HepG2 (cell line): ENCODE measurements at regions not wholly inside any gene's neighbourhood (a gene's known extent, or its start where the extent isn't known, plus 50 kb on each side); places are given as distances from the start of the nearest gene placed in this dataset.

Experiments used
- ATAC-seq: fragments of 200-7000 bp; cut with Tn5 transposase; 3 replicates; pipeline ENCODE4 v1.9.1; 2020; ENCODE audit warnings: mild to moderate bottlenecking, moderate library complexity
- BruUV-seq: library from RNA; stranded (reverse); fragments of 400-500 nt; replicated peaks from 2 replicates; lab custom pipeline; 2021; lab: Mats Ljungman, UMichigan
- CTCF ChIA-PET: fragments of 300-600 bp; formaldehyde crosslinking; extraction: SDS; loops from one replicate; lab custom pipeline; 2021; ENCODE audit warnings: low total read pairs, inconsistent platforms, low intra/inter-chr PET ratio; lab: Yijun Ruan, JAX
- POLR2A ChIA-PET: fragments of 350-600 bp; sonication (Branson Sonifier 250); formaldehyde crosslinking; loops from one replicate; lab custom pipeline; 2020; ENCODE audit warnings: antibody characterized with exemption, inconsistent platforms; lab: Yijun Ruan, JAX
- DNase-seq: peaks from one replicate; pipeline ENCODE4 v3.0.0-alpha.2; 2015; ENCODE audit warnings: low spot score
- FAIRE-seq: peaks from 3 replicates; lab custom pipeline; 2011; peaks lifted over from hg19 to GRCh38; lab: Jason Lieb, UNC
- H2AFZ ChIP-seq: one replicate; pipeline ENCODE4 v1.6.1; 2011; ENCODE audit warnings: low read length, inconsistent platforms
- H3K27ac ChIP-seq: fragments of 300-600 bp; 3 replicates; pipeline ENCODE4 v1.8.0; 2011; ENCODE audit warnings: mixed run types, mild to moderate bottlenecking, mixed read lengths, low read length, inconsistent platforms; ENCODE audit not compliant: insufficient read depth; ENCODE audit errors: extremely low read length
- H3K27me3 ChIP-seq, 2 experiments: fragments of 200-600 bp in 1 of 2; 2 replicates in 1 of 2; 3 replicates in 1 of 2; pipeline versions ENCODE4 v1.6.0 to v1.8.0; 2011; ENCODE audit warnings: low read length in 2 of 2, mild to moderate bottlenecking in 2 of 2, moderate library complexity in 2 of 2, inconsistent platforms in 1 of 2; ENCODE audit not compliant: insufficient read depth in 2 of 2, control insufficient read depth in 1 of 2
- H3K36me3 ChIP-seq, 2 experiments: fragments of 200-600 bp in 1 of 2; replicated peaks in 1 of 2; 2 replicates in 1 of 2; 3 replicates in 1 of 2; pipeline versions ENCODE4 v1.5.1 to v1.8.0; 2011; ENCODE audit warnings: low read length in 2 of 2, inconsistent platforms in 1 of 2; ENCODE audit not compliant: insufficient read depth in 2 of 2, control insufficient read depth in 1 of 2
- H3K4me1 ChIP-seq: 2 replicates; pipeline ENCODE4 v1.5.1; 2012; ENCODE audit warnings: low read length, inconsistent platforms; ENCODE audit not compliant: insufficient read depth
- H3K4me2 ChIP-seq: 2 replicates; pipeline ENCODE4 v1.6.0; 2011; ENCODE audit warnings: low read depth, low read length, inconsistent platforms
- H3K4me3 ChIP-seq, 3 experiments: fragments of 200-600 bp in 1 of 3; sonication (generic), shearing (Covaris generic) in 1 of 3; replicated peaks in 1 of 3; 2 replicates each; pipeline ENCODE4 v1.5.1; 2011 to 2016; ENCODE audit warnings: low read length in 3 of 3, inconsistent platforms in 2 of 3, low read depth in 2 of 3, mild to moderate bottlenecking in 2 of 3, control low read depth in 1 of 3, mixed read lengths in 1 of 3; ENCODE audit not compliant: insufficient read depth in 1 of 3
- H3K79me2 ChIP-seq: one replicate; pipeline ENCODE4 v1.6.1; 2011; ENCODE audit warnings: low read length, inconsistent platforms; ENCODE audit not compliant: insufficient read depth
- H3K9ac ChIP-seq: 2 replicates; pipeline ENCODE4 v1.6.0; 2011; ENCODE audit warnings: mild to moderate bottlenecking, low read depth, low read length, inconsistent platforms; ENCODE audit not compliant: insufficient read depth
- H3K9me3 ChIP-seq: 2 replicates; pipeline ENCODE4 v1.5.1; 2012; ENCODE audit warnings: mild to moderate bottlenecking, low read length
- H4K20me1 ChIP-seq: 2 replicates; pipeline ENCODE4 v1.6.0; 2011; ENCODE audit warnings: inconsistent platforms, mild to moderate bottlenecking, low read length, moderate library complexity; ENCODE audit not compliant: insufficient read depth
- HDAC6 ChIP-seq: fragments of 200-600 bp; sonication (generic); IDR thresholded peaks from 2 replicates; pipeline ENCODE4 v1.7.0; 2017; ENCODE audit warnings: mild to moderate bottlenecking, antibody characterized with exemption, low read length, low read depth
- MAFG ChIP-seq: sonication (generic); formaldehyde crosslinking; IDR thresholded peaks from 2 replicates; pipeline ENCODE4 v1.5.1; 2020; ENCODE audit warnings: mild to moderate bottlenecking, missing genetic modification reagents
- RAD51 ChIP-seq: fragments of 450-650 bp; IDR thresholded peaks from 2 replicates; pipeline ENCODE4 v1.6.1; 2016; ENCODE audit warnings: borderline replicate concordance
- SRY ChIP-seq: sonication (generic); formaldehyde crosslinking; IDR thresholded peaks from 2 replicates; pipeline ENCODE4 v1.8.0; 2022; ENCODE audit warnings: mild to moderate bottlenecking, missing genetic modification reagents
- ZNF629 ChIP-seq: sonication (generic); formaldehyde crosslinking; conservative IDR thresholded peaks from 2 replicates; pipeline ENCODE4 v1.5.0; 2020; ENCODE audit warnings: missing genetic modification reagents
- WGBS: methylation state at CpG from one replicate; pipeline ENCODE4 v1.1.6; 2017; ENCODE audit warnings: low lambda C conversion rate; 5-methylcytosine and 5-hydroxymethylcytosine counted together
- in situ Hi-C: cut with HindIII; loops from 2 replicates; pipeline ENCODE4 v1.10.0; 2017; ENCODE audit warnings: low pct_unique_long_range_greater_than_20kb; ENCODE audit not compliant: extremely low pct_ligation_motif_present
- intact Hi-C: fragments of 100-400 bp; cut with micrococcal nuclease; formaldehyde crosslinking; loops from one replicate; pipeline ENCODE4 v1.10.0; 2022; ENCODE audit not compliant: unreplicated experiment
- TF ChIP-seq, protein P1 (sequence below): IDR thresholded peaks from 2 replicates; pipeline ENCODE4 v1.6.1; 2018; ENCODE audit warnings: missing genetic modification reagents, mild to moderate bottlenecking, missing compliant biosample characterization

DNA sequence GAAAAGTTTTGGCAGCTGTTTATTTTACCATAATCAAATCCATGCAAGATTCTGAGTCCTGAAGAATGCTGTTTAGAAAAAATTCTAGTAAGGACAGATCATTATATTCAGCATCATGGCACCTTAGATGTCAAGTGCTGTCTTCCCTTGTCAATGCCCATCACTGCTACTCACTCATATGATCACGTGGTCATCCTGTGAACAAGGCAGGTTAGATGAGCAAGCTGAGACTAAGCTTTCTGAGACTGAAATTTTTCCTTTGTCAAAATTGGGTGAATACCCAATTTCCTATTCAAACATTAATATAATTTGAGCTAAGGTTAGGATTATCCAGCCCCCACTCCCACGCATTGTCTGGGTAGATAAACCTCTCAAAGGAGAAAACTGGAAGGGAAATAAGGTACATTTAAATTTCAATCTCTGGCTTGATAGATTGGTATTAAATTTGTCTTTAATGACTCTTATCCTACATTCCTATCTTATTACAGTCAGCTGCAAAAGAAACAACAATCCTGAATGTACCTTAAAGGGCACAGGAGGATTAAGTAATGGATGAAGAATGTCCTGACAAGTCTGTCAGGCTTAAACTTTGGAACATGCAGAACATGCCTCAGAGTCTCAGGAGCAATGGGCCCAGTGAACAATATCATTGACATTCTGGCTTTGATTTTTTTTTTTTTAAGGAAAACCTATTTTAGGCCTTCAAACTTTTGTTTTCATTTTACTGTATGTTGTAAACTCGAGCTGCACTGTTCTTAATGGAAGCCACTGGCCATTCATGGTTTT is 148.7 kb upstream of the RANBP3L start:
- Histone ChIP-seq H3K79me2 (no peaks in the 10 kb centered on the region), H3K9me3 (no peaks in the 10 kb centered on the region), H3K4me1 (no peaks in the 10 kb centered on the region), H3K36me3 (no peaks in the 10 kb centered on the region), H3K27ac (no peak overlapping the region), H3K9ac (no peak overlapping the region), H3K27me3 (peaks cover 0 to 18% of the 10 kb centered on the region in 2 experiments; a peak in 1 of 5 replicates), H3K4me2 (no peak overlapping the region), H2AFZ (no peak overlapping the region), H4K20me1 (no peaks in the 10 kb centered on the region), H3K4me3 (no peak overlapping the region)
- ATAC-seq (no peak), DNase-seq (no peak), FAIRE-seq (no peak)
- WGBS: 2% methylated on average over 3 of the region's 3 CpGs
- TF ChIP-seq RAD51: peak; percentile 27; the same call in 1 of the 2 replicates
- TF ChIP-seq SRY: no peak
- TF ChIP-seq, protein P1, sequence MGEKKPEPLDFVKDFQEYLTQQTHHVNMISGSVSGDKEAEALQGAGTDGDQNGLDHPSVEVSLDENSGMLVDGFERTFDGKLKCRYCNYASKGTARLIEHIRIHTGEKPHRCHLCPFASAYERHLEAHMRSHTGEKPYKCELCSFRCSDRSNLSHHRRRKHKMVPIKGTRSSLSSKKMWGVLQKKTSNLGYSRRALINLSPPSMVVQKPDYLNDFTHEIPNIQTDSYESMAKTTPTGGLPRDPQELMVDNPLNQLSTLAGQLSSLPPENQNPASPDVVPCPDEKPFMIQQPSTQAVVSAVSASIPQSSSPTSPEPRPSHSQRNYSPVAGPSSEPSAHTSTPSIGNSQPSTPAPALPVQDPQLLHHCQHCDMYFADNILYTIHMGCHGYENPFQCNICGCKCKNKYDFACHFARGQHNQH (CRISPR knock-in tag): no peak
- TF ChIP-seq MAFG (CRISPR knock-in tag): no peak
- no TSS peak for BruUV-seq
- intact Hi-C loops: no loop called here
- CTCF ChIA-PET: no interaction called here
- POLR2A ChIA-PET: no interaction called here
- in situ Hi-C loops: no loop called here

DNA sequence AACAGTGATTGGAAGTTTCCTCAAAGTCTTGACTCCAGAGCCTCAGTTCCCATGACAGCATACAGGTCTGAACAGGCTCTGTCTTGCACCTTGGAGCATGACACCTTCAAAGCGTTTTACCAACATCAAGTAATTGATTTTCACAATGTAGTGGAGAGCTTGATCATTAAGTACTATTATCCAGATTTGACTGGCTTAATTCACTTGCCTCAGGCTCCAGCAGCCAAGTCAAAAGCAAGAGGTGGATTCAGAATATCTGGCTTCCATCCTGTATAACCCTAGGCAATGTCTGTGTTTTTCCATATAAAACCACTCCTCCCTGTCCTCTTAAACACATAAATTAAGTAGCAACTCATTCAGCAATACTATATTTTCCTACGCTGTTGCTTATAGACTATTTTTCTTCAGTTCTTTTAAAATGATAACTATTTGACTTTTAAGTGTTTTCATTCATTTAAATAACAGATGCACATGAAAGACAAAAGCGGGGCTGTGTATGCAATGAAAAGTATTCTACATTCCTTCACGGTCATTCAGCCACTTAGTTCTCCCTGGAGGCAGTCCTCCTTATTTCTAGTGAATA is 150.8 kb upstream of the RANBP3L start:
- TF ChIP-seq HDAC6: no peak
- TF ChIP-seq ZNF629: no peak
- TF ChIP-seq, all 625 proteins: peak for 0
- H3K36me3 ChIP-seq: no peaks in the 10 kb centered on the region
- no peaks in the 10 kb centered on the region for H3K9me3 ChIP-seq
- WGBS: 14% methylated on average over 4 of the region's 4 CpGs
- H3K79me2 ChIP-seq: no peaks in the 10 kb centered on the region
- H3K27ac ChIP-seq: no peak overlapping the region
- intact Hi-C loops (no loop called here), in situ Hi-C loops (no loop called here)
- no peak overlapping the region for H2AFZ ChIP-seq
- H3K4me3 ChIP-seq: no peak overlapping the region
- H3K4me2 ChIP-seq: no peak overlapping the region
- CTCF ChIA-PET: no interaction called here
- DNase-seq (no peak), FAIRE-seq (no peak), ATAC-seq (no peak)
- peaks cover 0 to 13% of the 10 kb centered on the region in 2 experiments; a peak in 1 of 5 replicates for H3K27me3 ChIP-seq
- no peaks in the 10 kb centered on the region for H4K20me1 ChIP-seq
- no TSS peak for BruUV-seq
- H3K4me1 ChIP-seq: no peaks in the 10 kb centered on the region
- POLR2A ChIA-PET: no interaction called here
- H3K9ac ChIP-seq: no peak overlapping the region
